CD14-positive monocyte (primary cell): ENCODE measurements at regions not wholly inside any gene's neighbourhood (a gene's known extent, or its start where the extent isn't known, plus 50 kb on each side); places are given as distances from the start of the nearest gene placed in this dataset.

Source experiments
- DNase-seq, 3 donors: peaks; one replicate each; pipeline ENCODE4 v3.0.0-alpha.2; 2011 to 2022
- H2AFZ ChIP-seq: 2 replicates; pipeline ENCODE4 v1.6.0; 2012; ENCODE audit warnings: mild to moderate bottlenecking, low read depth, low read length, inconsistent platforms; ENCODE audit not compliant: insufficient read depth, poor library complexity, severe bottlenecking
- H3K27ac ChIP-seq, 2 donors: 1 replicate in 1 of 2; 2 replicates in 1 of 2; pipeline ENCODE4 v1.5.1; 2012 to 2013; ENCODE audit warnings: low read length in 2 of 2, control low read depth in 1 of 2, inconsistent platforms in 1 of 2, low read depth in 1 of 2, mild to moderate bottlenecking in 1 of 2
- H3K27me3 ChIP-seq, 2 donors: one replicate each; pipeline versions ENCODE4 v1.6.0 to v1.6.1; 2011 to 2013; ENCODE audit warnings: low read length in 2 of 2; ENCODE audit not compliant: control insufficient read depth in 2 of 2, insufficient read depth in 2 of 2
- H3K36me3 ChIP-seq, 2 donors: replicated peaks in 1 of 2; 1 replicate in 1 of 2; 2 replicates in 1 of 2; pipeline versions ENCODE4 v1.5.1 to v1.6.1; 2012 to 2013; ENCODE audit warnings: low read length in 2 of 2, control low read depth in 1 of 2, inconsistent platforms in 1 of 2, mild to moderate bottlenecking in 1 of 2; ENCODE audit not compliant: insufficient read depth in 2 of 2, control insufficient read depth in 1 of 2
- H3K4me1 ChIP-seq, 2 donors: 1 replicate in 1 of 2; 2 replicates in 1 of 2; pipeline versions ENCODE4 v1.5.1 to v1.6.1; 2012 to 2013; ENCODE audit warnings: low read length in 2 of 2, control low read depth in 1 of 2, inconsistent platforms in 1 of 2, mild to moderate bottlenecking in 1 of 2, moderate library complexity in 1 of 2; ENCODE audit not compliant: insufficient read depth in 2 of 2, control insufficient read depth in 1 of 2
- H3K4me2 ChIP-seq: replicated peaks from 2 replicates; pipeline ENCODE3; 2012; ENCODE audit warnings: low read length, moderate library complexity, mild to moderate bottlenecking; ENCODE audit not compliant: poor library complexity, severe bottlenecking; ENCODE audit errors: extremely low read depth
- H3K4me3 ChIP-seq, 3 experiments: fragments of 200-600 bp in 1 of 3; sonication (generic) in 1 of 3; replicated peaks in 1 of 3; 1 replicate in 2 of 3; 2 replicates in 1 of 3; pipeline ENCODE4 v1.5.1; 2011 to 2013; ENCODE audit warnings: low read length in 3 of 3, mild to moderate bottlenecking in 3 of 3, control low read depth in 2 of 3, low read depth in 2 of 3, inconsistent platforms in 1 of 3, moderate library complexity in 1 of 3
- H3K79me2 ChIP-seq: 2 replicates; pipeline ENCODE4 v1.6.0; 2012; ENCODE audit warnings: mild to moderate bottlenecking, control low read depth, inconsistent platforms, low read length, moderate library complexity; ENCODE audit not compliant: insufficient read depth
- H3K9ac ChIP-seq: 2 replicates; pipeline ENCODE4 v1.6.0; 2017; ENCODE audit warnings: low read length, mild to moderate bottlenecking; ENCODE audit not compliant: insufficient read depth, poor library complexity, severe bottlenecking
- H3K9me3 ChIP-seq, 2 donors: replicated peaks in 1 of 2; 1 replicate in 1 of 2; 2 replicates in 1 of 2; pipeline versions ENCODE4 v1.5.1 to v1.6.1; 2012 to 2013; ENCODE audit warnings: low read length in 2 of 2, control low read depth in 1 of 2; ENCODE audit not compliant: control insufficient read depth in 1 of 2, insufficient read depth in 1 of 2
- H4K20me1 ChIP-seq: 2 replicates; pipeline ENCODE4 v1.6.0; 2012; ENCODE audit warnings: mild to moderate bottlenecking, low read length, control low read depth, moderate library complexity; ENCODE audit not compliant: insufficient read depth
- H3K27ac Mint-ChIP-seq, 7 donors: one replicate each; pipeline ENCODE4 v1.8.0; 2020; ENCODE audit warnings: mild to moderate bottlenecking in 7 of 7, mixed read lengths in 7 of 7, moderate library complexity in 6 of 7, inconsistent platforms in 2 of 7
- H3K27me3 Mint-ChIP-seq, 3 donors: one replicate each; pipeline ENCODE4 v1.8.0; 2021 to 2022; ENCODE audit warnings: low read depth in 3 of 3, mild to moderate bottlenecking in 3 of 3, mixed read lengths in 3 of 3, moderate library complexity in 3 of 3, inconsistent platforms in 1 of 3
- H3K36me3 Mint-ChIP-seq, 2 donors: one replicate each; pipeline ENCODE4 v1.8.0; 2020; ENCODE audit warnings: mixed read lengths in 2 of 2, inconsistent platforms in 1 of 2, mild to moderate bottlenecking in 1 of 2
- H3K4me1 Mint-ChIP-seq: one replicate; pipeline ENCODE4 v1.8.0; 2020; ENCODE audit warnings: mild to moderate bottlenecking, mixed read lengths
- H3K4me3 Mint-ChIP-seq, 2 donors: one replicate each; pipeline ENCODE4 v1.8.0; 2020; ENCODE audit warnings: mild to moderate bottlenecking in 2 of 2, mixed read lengths in 2 of 2, moderate library complexity in 1 of 2
- H3K9me3 Mint-ChIP-seq, 7 donors: one replicate each; pipeline ENCODE4 v1.8.0; 2020 to 2022; ENCODE audit warnings: mixed read lengths in 7 of 7, mild to moderate bottlenecking in 6 of 7, moderate library complexity in 6 of 7, inconsistent platforms in 2 of 7
- CTCF ChIP-seq: fragments of 200-600 bp; IDR thresholded peaks from one replicate; pipeline ENCODE4 v1.8.0; 2022; ENCODE audit warnings: antibody characterized with exemption, mild to moderate bottlenecking
- WGBS: methylation state at CpG from one replicate; pipeline ENCODE4 v1.1.5; 2013; ENCODE audit warnings: missing lambda C conversion rate; ENCODE audit not compliant: insufficient coverage; 5-methylcytosine and 5-hydroxymethylcytosine counted together
- intact Hi-C, 2 donors: fragments of 100-400 bp; cut with micrococcal nuclease; formaldehyde crosslinking; loops; one replicate each; pipeline versions ENCODE4 v1.15.0 to v1.15.1; 2023

- H3K4me3 Mint-ChIP-seq, result no peak overlapping the region
- peaks cover 5 to 6% of the 10 kb centered on the region in 2 donors for H3K4me1 ChIP-seq
Measured at GRCh38 chr13:59356607-59357006, 807.1 kb downstream of the DIAPH3 start.

GRCh38 chr13:59358014-59358413 is 805.7 kb downstream of the DIAPH3 start:
- 93% methylated on average over 5 of the region's 6 CpGs for WGBS
- H3K4me1 ChIP-seq, result peaks cover 5 to 6% of the 10 kb centered on the region in 2 donors
- H3K27me3 ChIP-seq, result no peaks in the 10 kb centered on the region
- intact Hi-C loops, result no loop called here
- Mint-ChIP-seq H3K4me3 (no peak overlapping the region), H3K9me3 (peaks cover 0 to 18% (median 2%) of the 10 kb centered on the region in 7 donors), H3K27ac (no peak overlapping the region), H3K36me3 (no peaks in the 10 kb centered on the region), H3K4me1 (peaks cover 8% of the 10 kb centered on the region), H3K27me3 (peaks cover 0 to 5% (median 0%) of the 10 kb centered on the region in 3 donors)
- H3K36me3 ChIP-seq, result no peaks in the 10 kb centered on the region
- no peaks in the 10 kb centered on the region for H3K9me3 ChIP-seq
- H3K79me2 ChIP-seq, result no peaks in the 10 kb centered on the region
- H3K9ac ChIP-seq, result no peak overlapping the region
- no peaks in the 10 kb centered on the region for H4K20me1 ChIP-seq
- no peak for TF ChIP-seq CTCF
- no peak overlapping the region for H3K4me3 ChIP-seq
- H3K27ac ChIP-seq, result no peak overlapping the region
- H3K4me2 ChIP-seq, result no peak overlapping the region
- H2AFZ ChIP-seq, result no peak overlapping the region
- DNase-seq, result no peak

More at GRCh38 chr13:59356607-59357006, 807.1 kb downstream of the DIAPH3 start:
- H3K36me3 ChIP-seq, result no peaks in the 10 kb centered on the region
- DNase-seq, result no peak
- Mint-ChIP-seq H3K4me1 (peaks cover 8% of the 10 kb centered on the region), H3K27ac (peak overlapping the region in 1 of 7 donors; percentile 18), H3K27me3 (peaks cover 0 to 5% (median 0%) of the 10 kb centered on the region in 3 donors), H3K9me3 (peaks cover 0 to 10% (median 1%) of the 10 kb centered on the region in 7 donors), H3K36me3 (no peaks in the 10 kb centered on the region)
- WGBS, result 45% methylated on average over 5 of the region's 8 CpGs
- H3K79me2 ChIP-seq, result no peaks in the 10 kb centered on the region
- no peak overlapping the region for H2AFZ ChIP-seq
- no peak overlapping the region for H3K27ac ChIP-seq
- no peaks in the 10 kb centered on the region for H3K9me3 ChIP-seq
- no peaks in the 10 kb centered on the region for H3K27me3 ChIP-seq
- intact Hi-C loops, result no loop called here
- no peak overlapping the region for H3K4me2 ChIP-seq
- H3K4me3 ChIP-seq, result no peak overlapping the region
- H4K20me1 ChIP-seq, result no peaks in the 10 kb centered on the region
- no peak overlapping the region for H3K9ac ChIP-seq
- no peak for TF ChIP-seq CTCF
